ENCODE measurements at regions not wholly inside any gene's neighbourhood (a gene's known extent, or its start where the extent isn't known, plus 50 kb on each side); places are given as distances from the start of the nearest gene placed in this dataset.

DNA sequence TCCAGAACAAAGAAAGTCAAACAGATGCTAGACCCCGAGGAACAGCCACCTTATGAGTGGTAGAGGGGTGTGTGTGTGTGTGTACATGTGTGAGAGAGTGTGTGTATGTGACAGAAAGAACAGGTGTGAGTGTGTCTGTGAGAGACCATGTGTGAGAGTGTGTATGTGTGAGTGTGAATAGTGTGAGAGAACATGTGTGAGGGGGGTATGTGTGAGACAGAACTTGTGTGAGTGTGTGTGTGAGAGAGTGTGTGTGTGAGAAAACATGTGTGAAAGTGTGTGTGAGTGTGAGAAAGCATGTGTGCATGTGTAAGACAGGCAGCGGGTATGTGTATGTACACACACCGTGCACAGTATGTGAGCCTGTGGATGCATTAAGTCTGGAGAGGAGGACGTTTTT lies 214.3 kb downstream of the SP3 start:
- TF ChIP-seq, protein P1, sequence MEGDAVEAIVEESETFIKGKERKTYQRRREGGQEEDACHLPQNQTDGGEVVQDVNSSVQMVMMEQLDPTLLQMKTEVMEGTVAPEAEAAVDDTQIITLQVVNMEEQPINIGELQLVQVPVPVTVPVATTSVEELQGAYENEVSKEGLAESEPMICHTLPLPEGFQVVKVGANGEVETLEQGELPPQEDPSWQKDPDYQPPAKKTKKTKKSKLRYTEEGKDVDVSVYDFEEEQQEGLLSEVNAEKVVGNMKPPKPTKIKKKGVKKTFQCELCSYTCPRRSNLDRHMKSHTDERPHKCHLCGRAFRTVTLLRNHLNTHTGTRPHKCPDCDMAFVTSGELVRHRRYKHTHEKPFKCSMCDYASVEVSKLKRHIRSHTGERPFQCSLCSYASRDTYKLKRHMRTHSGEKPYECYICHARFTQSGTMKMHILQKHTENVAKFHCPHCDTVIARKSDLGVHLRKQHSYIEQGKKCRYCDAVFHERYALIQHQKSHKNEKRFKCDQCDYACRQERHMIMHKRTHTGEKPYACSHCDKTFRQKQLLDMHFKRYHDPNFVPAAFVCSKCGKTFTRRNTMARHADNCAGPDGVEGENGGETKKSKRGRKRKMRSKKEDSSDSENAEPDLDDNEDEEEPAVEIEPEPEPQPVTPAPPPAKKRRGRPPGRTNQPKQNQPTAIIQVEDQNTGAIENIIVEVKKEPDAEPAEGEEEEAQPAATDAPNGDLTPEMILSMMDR (IDR thresholded peaks at IDR 0.05) = no peak
- TF ChIP-seq POLR2A (IDR thresholded peaks at IDR 0.05) = no peak
